Fibroblast of skin of scalp (primary cell): ENCODE measurements at regions not wholly inside any gene's neighbourhood (a gene's known extent, or its start where the extent isn't known, plus 50 kb on each side); places are given as distances from the start of the nearest gene placed in this dataset.

Source experiments
- DNase-seq: peaks from one replicate; pipeline ENCODE4 v3.0.0-alpha.2; 2013

- DNase-seq: no peak
Observed at GRCh38 chr11:134639586-134640330, 227.7 kb upstream of the B3GAT1 start.

- no peak for DNase-seq
Observed at GRCh38 chr11:134638796-134639430, 226.9 kb upstream of the B3GAT1 start.

GRCh38 chr11:134637091-134638015 is 225.3 kb upstream of the B3GAT1 start:
- no peak for DNase-seq

DNA sequence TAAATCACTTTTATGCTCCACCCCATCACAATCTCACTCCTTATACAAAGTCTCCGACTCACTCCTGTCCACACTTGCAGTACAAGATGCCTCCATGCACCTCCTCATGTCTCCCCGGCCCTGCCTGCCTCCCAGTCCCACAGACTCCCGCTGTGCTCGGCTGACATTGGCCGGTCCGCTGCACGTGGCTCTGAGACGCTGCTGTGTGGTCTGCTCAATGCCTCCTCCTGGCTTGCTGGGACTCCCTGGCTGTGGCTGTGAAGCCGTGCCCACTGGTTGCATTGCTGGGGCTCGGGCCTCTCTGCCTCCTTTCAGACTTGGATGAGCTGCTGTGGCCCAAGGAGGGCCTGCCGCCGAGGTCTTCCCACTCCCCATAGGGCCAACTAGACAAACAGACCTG is 224.0 kb upstream of the B3GAT1 start:
- DNase-seq: no peak

DNA sequence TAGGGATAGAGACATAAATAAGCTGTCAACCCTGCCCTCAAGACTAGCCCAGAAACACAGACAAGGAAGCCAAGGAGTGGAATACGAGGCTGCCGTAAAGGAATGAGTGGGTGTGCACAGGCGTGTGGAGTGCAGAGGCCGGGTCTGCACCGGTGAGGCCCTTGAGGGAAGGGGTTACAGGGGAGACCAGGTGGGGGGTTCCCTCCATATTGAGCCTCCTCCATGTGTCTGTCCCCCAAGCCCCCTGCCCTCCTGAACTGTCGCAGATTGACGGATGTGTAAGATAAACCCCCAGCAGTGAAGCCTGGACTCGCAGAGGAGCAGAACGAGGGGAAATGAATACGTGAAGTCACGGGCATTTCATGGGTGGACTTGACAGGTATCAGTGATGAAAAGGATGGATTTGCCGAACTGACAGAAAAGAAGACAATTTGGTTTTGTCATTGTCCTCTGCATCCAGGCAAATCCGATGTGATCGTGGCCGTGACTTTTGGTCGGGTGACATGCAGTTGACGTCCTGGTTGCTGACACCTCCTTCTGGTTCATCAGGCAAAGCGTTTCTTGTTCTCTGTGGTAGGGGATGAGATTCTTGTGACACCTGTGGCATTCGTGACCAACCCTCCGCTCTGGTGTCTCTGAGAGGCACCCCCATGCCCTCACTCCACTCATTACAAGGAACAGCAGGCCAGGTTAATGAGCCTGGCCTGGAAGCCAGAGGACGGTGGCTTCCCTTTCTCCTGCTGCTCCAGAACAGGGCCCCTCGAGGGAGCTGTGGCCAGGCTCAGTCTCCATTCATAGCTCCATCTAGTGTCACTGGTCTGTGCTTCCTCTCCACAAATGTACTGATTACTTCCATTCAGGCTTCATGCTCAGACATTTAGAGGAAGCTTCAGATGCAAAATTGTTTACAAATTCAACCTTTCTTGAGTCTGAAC is 223.1 kb upstream of the B3GAT1 start:
- DNase-seq: no peak

- DNase-seq: no peak
Observed at GRCh38 chr11:134633276-134633675, 221.2 kb upstream of the B3GAT1 start.

DNA sequence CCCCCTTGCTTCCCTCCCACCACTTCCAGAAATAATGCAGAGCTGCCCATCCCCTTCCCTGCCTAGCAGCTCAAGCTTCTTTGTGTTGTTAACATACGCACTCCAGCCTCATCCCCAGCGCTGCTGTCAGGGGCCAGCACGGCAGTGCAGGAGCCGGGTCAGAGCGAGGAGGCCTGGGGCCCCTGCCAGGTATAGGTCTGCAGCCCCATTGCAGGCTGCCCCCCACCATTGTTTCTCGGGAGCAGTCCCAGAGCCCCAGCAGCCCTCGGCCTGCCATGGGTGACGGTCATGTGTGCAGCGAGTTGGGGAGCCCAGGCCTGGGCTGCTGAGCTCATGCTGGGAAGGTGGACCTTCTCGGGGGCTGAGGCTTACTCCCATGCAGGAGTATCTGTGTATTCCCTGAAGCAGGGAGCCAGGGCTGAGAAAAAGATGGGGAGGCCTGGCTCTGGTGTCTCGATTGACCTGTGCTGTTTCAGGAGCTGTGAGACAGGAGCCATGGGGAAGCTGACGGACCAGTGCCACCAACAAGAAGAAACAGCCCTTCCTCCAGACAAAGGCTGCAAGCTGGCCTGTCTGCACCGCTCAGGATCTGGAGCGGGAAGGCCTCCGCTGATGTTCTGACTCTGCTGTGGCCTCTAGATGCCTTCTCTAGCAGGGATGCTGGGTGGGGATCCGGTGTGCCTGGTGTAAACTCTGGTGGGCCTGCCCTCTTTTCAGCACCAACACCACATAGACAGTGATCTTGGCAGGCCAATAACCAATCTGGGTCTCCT is 220.5 kb upstream of the B3GAT1 start:
- DNase-seq: no peak

DNA sequence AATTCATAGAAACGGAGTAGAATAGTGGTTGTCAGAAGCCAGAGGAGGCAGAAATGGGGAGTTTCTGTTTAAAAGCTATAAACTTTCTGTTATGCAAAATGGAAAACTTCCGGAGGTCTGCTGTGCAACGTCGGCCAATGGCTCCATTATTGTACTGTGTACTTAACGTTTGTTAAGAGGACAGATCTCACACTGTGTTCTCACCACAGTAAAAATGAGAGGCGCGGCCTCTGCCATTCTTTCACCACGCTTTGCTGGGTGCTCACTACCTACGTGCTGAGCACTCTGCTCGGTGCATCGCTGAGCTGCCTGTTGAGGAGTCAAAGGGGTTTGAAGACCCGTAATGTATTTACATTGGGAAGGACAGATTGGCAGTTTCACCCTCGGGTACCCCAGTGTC is 218.8 kb upstream of the B3GAT1 start:
- DNase-seq: no peak

DNA sequence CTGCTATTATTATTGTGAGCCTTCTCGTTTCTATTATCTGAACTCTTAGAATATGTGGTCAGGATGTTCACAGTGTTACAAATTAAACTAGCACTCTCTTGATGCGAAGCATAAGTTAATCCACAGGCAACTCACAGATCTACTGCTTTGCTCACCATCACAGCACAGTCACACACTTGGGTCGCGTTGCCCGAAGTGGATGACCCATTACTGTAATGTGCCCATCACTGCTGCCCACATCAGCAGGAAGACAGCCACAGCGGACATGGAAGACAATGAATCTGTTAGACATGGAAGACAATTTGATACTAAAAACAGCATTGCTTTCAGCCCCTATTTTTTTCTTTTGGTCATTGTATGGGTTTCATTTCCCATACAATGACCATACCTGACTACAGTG is 216.4 kb upstream of the B3GAT1 start:
- no peak for DNase-seq

GRCh38 chr11:134626032-134626431 is 214.0 kb upstream of the B3GAT1 start:
- DNase-seq: no peak

DNA sequence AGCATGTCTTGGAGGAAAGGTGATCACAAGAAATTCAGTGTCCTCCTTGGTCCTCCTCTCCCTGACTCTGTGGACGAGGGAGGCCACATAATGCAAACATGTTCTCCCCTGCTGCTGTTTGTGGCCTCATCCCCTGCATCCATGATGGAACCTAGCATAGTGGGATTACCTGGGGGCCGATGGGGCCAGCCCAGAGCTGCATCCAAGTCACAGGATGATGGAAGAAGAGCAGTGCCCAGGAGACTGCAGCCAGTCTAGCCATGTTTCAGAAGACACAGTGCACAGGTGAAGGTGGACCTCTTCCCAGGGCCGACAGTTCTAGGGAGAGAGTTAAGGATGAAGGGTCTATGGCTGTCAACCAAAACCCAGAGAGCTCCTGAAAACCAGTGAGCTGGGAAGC is 213.6 kb upstream of the B3GAT1 start:
- DNase-seq: no peak

- no peak for DNase-seq
Observed at GRCh38 chr11:134625151-134625550, 213.1 kb upstream of the B3GAT1 start.

DNA sequence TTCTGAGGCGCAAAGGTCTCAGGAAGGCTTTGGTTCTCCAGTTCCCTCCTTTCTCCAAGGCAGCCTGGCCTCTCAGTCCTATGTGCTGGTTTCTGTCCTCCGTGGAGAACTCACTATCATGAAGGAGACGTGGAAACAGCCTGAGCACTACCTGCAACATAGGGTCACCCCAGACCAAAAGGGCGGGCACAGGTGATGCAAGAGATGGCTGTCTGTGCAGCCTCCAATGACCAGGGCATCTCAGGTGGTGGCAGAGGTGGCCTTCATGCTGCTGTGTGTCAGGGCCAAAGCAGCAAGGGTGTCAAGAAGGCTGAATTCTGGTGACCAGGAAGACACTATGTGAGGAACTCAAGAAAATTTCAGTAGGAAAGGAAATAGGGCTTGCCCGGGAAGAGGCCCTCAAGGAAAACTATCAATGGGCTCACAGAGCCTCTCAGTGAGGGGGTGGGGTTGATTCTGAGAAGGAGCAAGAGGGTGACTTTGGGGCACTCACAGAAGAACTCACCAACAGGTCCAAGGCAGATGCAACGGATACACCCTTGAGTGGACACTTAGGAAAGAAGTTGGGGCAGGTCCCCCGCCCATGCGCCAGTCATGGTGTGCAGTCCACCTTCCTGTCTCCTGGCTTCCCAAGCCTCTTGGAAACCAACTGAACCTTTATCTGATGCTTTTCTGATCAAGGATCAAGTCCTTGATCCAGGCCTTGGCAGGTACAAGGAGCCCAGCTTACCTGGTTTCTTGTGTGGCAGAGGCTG is 212.3 kb upstream of the B3GAT1 start:
- no peak for DNase-seq

DNA sequence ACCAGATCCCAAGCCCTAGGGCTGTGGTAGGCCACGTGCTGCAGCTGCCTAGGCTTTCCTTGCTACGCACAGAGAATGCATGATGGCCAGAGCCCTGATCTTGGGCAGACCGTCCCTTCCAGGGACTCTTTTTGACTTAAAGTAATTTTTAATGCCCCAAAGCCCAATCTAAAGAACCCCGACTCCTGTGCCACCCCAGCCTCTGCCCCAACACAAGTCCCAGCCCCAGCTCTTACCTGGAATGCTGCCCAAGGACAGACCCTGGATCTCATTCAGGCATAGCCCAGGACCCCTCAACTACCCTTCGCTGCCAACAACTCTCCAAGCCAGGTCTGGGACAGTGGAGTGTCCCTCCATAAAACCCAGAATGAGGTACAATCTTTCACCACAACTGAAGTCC is 211.7 kb upstream of the B3GAT1 start:
- no peak for DNase-seq

DNA sequence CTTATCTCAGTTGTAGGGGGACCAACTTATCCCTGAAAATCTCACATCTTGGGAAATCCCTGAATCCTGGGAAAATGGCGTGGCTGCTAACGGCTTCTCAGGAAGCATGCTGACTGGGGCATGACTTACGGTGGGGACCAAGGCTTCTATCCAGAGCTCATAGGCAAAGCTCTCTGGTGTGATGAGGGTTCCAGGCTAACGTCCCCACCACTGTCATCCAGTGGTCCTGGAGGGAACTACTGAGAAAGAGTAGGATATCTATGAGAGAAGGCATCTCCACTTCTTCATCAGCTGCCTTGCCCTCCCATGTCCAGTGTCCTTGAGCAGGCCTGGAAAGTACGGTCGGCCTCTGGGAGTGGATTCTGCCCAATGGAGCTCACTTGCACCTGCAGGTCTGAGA is 210.4 kb upstream of the B3GAT1 start:
- DNase-seq: no peak

DNA sequence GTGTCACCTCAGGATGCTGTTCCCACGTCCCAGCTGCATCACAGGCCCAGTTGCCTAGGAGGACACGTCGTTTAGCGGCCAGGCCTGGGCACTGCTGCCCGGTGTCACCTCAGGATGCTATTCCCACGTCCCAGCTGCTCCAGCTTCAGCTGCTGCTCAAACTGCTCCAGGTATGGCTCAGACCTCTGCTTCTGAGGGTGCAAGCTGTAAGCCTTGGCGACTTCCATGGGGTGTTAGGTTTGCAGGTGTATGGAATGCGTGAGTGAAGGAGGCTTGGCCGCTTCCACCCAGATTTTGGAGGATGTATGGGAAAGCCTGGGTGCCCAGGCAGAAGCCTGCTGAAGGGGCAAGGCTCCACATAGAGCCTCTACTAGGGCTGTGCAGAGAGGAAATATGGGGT is 205.3 kb upstream of the B3GAT1 start:
- DNase-seq: no peak

DNA sequence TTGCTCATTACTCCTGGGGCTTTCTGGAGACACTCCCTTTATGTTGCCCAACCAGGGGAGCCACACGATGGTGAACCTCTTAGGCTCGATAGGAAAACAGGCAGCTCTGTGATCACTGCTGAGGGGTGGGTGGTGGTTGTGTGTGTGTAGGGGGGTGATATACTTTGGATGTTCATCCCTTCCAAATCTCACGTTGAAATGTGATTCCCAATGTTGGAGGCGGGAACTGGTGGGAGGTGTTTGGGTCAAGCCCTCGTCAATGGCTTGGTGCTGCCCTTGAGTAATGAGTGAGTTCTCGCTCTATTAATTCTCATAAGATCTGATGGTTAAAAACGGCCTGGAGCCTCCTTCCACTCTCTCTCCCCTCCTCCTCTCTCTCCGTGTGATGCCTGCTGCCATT is 204.0 kb upstream of the B3GAT1 start:
- no peak for DNase-seq

DNA sequence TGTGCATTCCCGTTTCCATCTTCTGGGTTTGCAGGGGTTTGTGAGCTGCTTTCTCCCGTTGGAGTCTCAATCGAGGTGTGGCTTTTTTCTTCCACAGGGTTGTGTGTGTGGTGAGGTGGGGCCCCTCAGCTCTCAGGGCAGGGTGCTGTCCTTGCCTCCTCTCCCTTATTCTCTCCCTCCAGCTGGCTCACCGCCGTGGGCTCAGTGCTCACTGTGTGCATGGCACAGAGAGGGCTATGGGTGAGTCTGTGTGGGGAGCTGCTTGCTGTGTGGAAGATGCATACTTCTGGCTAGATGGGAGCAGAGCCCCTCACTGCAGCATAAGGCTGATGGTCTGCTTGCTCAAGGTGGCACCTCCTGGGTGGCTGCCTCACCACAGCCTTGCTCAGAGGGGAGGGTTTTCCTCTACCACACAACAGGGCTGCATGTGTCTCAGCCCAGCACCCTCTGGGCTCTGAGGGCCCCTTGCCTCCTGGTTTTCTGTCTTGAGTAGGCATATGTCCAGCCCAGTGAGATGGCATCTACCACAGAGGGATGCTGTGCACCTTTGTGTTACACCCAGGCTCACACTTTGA is 203.1 kb upstream of the B3GAT1 start:
- DNase-seq: no peak

GRCh38 chr11:134614141-134614540 is 202.1 kb upstream of the B3GAT1 start:
- no peak for DNase-seq

- no peak for DNase-seq
Observed at GRCh38 chr11:134613646-134614045, 201.6 kb upstream of the B3GAT1 start.
